ENCODE measurements at regions not wholly inside any gene's neighbourhood (a gene's known extent, or its start where the extent isn't known, plus 50 kb on each side); places are given as distances from the start of the nearest gene placed in this dataset.

DNA sequence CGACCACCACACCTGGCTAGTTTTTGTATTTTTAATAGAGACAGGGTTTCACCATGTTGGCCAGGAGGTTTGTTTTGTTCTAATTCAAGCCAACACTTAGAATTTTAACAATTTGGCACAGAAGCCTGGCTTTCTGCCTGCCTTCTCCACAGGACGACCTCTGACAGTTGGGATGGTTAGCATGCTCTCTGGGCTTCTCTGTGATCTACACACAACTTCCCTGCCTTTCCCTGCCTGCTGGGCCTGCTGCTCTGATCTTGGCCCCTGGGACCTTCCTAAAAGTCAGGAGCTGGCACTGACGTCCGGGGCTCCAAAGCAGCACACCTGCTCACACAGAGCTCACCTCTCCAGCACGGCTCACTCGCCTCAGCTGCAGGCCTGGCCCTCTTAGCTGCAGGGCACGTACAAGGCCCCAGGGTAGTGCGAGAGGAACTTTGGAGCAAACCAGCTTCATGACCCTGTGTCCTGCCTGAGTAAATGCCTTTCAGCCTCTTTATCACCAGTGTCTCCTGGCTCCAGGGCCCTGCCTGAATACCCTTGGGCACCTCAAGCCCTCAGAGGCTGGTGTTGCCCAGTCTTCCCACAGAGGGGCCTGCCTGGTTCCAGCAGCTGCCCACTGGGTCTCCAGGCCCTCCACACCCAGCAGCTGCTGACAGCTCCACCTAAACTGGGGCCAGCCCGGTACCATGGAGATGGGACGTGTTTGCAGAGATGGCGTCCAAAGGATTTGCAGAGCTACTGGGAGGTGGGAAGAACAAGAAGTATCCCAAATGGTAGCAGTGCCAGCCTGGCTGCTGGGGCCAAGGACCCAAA lies 96.0 kb downstream of the PSMB1 start:
- no peak for DNase-seq (ENCODE audit: extremely low spot score, unreplicated experiment)
- no peaks in the 10 kb centered on the region for H3K36me3 Mint-ChIP-seq
- TF ChIP-seq, protein P1, sequence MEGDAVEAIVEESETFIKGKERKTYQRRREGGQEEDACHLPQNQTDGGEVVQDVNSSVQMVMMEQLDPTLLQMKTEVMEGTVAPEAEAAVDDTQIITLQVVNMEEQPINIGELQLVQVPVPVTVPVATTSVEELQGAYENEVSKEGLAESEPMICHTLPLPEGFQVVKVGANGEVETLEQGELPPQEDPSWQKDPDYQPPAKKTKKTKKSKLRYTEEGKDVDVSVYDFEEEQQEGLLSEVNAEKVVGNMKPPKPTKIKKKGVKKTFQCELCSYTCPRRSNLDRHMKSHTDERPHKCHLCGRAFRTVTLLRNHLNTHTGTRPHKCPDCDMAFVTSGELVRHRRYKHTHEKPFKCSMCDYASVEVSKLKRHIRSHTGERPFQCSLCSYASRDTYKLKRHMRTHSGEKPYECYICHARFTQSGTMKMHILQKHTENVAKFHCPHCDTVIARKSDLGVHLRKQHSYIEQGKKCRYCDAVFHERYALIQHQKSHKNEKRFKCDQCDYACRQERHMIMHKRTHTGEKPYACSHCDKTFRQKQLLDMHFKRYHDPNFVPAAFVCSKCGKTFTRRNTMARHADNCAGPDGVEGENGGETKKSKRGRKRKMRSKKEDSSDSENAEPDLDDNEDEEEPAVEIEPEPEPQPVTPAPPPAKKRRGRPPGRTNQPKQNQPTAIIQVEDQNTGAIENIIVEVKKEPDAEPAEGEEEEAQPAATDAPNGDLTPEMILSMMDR (conservative IDR thresholded peaks at IDR 0.05), result no peak
- no peak overlapping the region for H3K4me3 Mint-ChIP-seq
- H3K27me3 Mint-ChIP-seq, result peaks cover 11% of the 10 kb centered on the region
- H3K9me3 Mint-ChIP-seq, result no peaks in the 10 kb centered on the region
- peaks cover 23% of the 10 kb centered on the region for H3K4me1 Mint-ChIP-seq (ENCODE audit: unreplicated experiment)
- H3K27ac Mint-ChIP-seq, result no peak overlapping the region
